ENCODE measurements at regions not wholly inside any gene's neighbourhood (a gene's known extent, or its start where the extent isn't known, plus 50 kb on each side); places are given as distances from the start of the nearest gene placed in this dataset.

GRCh38 chr21:35833388-35833787 lies 226.9 kb downstream of the SETD4 start:
- Mint-ChIP-seq H3K36me3 (ENCODE audit: insufficient read depth in 1 of 3, low read depth in 3 of 3) (no peaks in the 10 kb centered on the region), H3K4me1 (peaks cover 8 to 13% of the 10 kb centered on the region in 2 experiments), H3K27me3 (ENCODE audit: low read depth) (peaks cover 3% of the 10 kb centered on the region; the same call in 1 of the 2 replicates), H3K27ac (no peak overlapping the region), H3K9me3 (no peaks in the 10 kb centered on the region), H3K4me3 (no peak overlapping the region)
- H3K14ac ChIP-seq (ENCODE audit: insufficient read depth, low read length), result no peak overlapping the region; the same call in 1 of the 2 replicates
- no peak overlapping the region for H3K4ac ChIP-seq (ENCODE audit: low read depth, low read length)
- TF ChIP-seq CTCF (conservative IDR thresholded peaks at IDR 0.05), result no peak
- H3K79me1 ChIP-seq (ENCODE audit: insufficient read depth, low read depth, low read length, poor library complexity, severe bottlenecking), result no peaks in the 10 kb centered on the region
- H2AK5ac ChIP-seq (ENCODE audit: insufficient read length, low read length), result no peak overlapping the region
- H4K8ac ChIP-seq (replicated peaks; ENCODE audit: insufficient read length, low read depth, low read length), result no peak overlapping the region
- no peak for DNase-seq
- no peaks in the 10 kb centered on the region for H4K20me1 ChIP-seq (ENCODE audit: control insufficient read depth, insufficient read depth, insufficient read length)
- no peak overlapping the region for H4K91ac ChIP-seq (ENCODE audit: insufficient read length, low read depth, low read length)
- H3K4me1 ChIP-seq (ENCODE audit: insufficient read depth, low read length), result no peaks in the 10 kb centered on the region; the same call in 1 of the 2 replicates
- H3K56ac ChIP-seq (ENCODE audit: insufficient read length, low read depth, low read length), result no peak overlapping the region
- no peak overlapping the region for H3K27ac ChIP-seq (ENCODE audit: insufficient read length, low read depth, low read length)
- WGBS (ENCODE audit: extremely low coverage, insufficient read length, low lambda C conversion rate), result no CpG with 5 or more reads among the region's 3 CpGs
- no peak overlapping the region for H2AFZ ChIP-seq (ENCODE audit: low read length)
- H3K9ac ChIP-seq (ENCODE audit: extremely low read depth, insufficient read length, low read length), result no peak overlapping the region
- no peaks in the 10 kb centered on the region for H3K27me3 ChIP-seq (ENCODE audit: insufficient read depth, low read length)
- H4K5ac ChIP-seq (ENCODE audit: insufficient read length, low read depth, low read length), result no peak overlapping the region
- no peak overlapping the region for H3K4me2 ChIP-seq (ENCODE audit: insufficient read depth, insufficient read length, low read length)
- no peak overlapping the region for H3T11ph ChIP-seq (ENCODE audit: low read length)
- H2BK120ac ChIP-seq (ENCODE audit: low read depth, low read length, poor library complexity, severe bottlenecking), result no peak overlapping the region
- no peak overlapping the region for H2BK5ac ChIP-seq (ENCODE audit: insufficient read length, low read length)
- no peaks in the 10 kb centered on the region for H3K23me2 ChIP-seq (ENCODE audit: insufficient read length, low read depth, low read length, poor library complexity, severe bottlenecking)
- no peak overlapping the region for H3K23ac ChIP-seq (ENCODE audit: insufficient read length, low read depth, low read length)
- no peak overlapping the region for H2BK15ac ChIP-seq (ENCODE audit: low read depth, low read length)
- no peaks in the 10 kb centered on the region for H3K9me3 ChIP-seq (ENCODE audit: control insufficient read depth, low read depth, low read length)
- no peak overlapping the region for H3K18ac ChIP-seq (ENCODE audit: insufficient read length, low read depth, low read length)
- H3K79me2 ChIP-seq (ENCODE audit: insufficient read depth, low read length), result no peaks in the 10 kb centered on the region
- H2BK20ac ChIP-seq (ENCODE audit: low read depth, low read length, poor library complexity, severe bottlenecking), result no peak overlapping the region
- H2BK12ac ChIP-seq (ENCODE audit: insufficient read length, low read depth, low read length), result no peak overlapping the region

Measured in H9 (cell line).